H7 (cell line): ENCODE measurements at regions not wholly inside any gene's neighbourhood (a gene's known extent, or its start where the extent isn't known, plus 50 kb on each side); places are given as distances from the start of the nearest gene placed in this dataset.
"Not testable (repeated sequence)": the region's sequence is repeated elsewhere in the genome, so short reads cannot be mapped to it uniquely, and the experiment has no call there.

Experiments used
- DNase-seq: peaks from one replicate; pipeline ENCODE4 v3.0.0; 2012
- H3K27me3 ChIP-seq: 2 replicates; pipeline ENCODE4 v1.6.0; 2011; ENCODE audit warnings: mild to moderate bottlenecking, low read length; ENCODE audit not compliant: control insufficient read depth, insufficient read depth
- H3K36me3 ChIP-seq: replicated peaks from 2 replicates; pipeline ENCODE4 v1.5.1; 2011; ENCODE audit warnings: low read length; ENCODE audit not compliant: control insufficient read depth, insufficient read depth
- H3K4me3 ChIP-seq: 2 replicates; pipeline ENCODE4 v1.5.1; 2011; ENCODE audit warnings: low read depth, mild to moderate bottlenecking, control low read depth, low read length, moderate library complexity; ENCODE audit not compliant: insufficient read depth

DNA sequence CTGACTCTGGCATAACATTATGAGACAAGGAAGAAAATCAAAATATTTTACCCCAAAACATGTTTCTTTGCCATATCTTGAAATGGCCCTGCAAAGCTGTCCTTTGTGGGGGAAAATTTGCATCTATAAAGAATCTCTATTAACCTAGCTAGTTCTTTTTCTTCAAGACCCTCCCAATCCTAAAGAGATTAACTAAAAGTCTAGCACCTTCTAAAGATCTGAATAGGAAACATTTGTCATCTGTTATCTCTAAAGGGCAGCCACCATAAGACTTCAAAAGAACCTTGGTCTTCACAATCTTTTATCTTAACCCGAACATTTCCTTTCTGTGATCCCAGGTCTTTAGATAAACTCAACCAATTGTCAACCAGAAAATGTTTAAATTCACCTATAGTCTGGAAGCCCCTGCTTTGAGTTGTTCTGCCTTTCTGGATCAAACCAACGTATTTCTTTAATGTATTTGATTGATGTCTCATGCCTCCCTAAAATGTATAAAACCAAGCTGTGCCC lies 196.9 kb upstream of the ARL4C start:
- not testable (repeated sequence) for H3K27me3 ChIP-seq, H3K36me3 ChIP-seq, H3K4me3 ChIP-seq, DNase-seq

DNA sequence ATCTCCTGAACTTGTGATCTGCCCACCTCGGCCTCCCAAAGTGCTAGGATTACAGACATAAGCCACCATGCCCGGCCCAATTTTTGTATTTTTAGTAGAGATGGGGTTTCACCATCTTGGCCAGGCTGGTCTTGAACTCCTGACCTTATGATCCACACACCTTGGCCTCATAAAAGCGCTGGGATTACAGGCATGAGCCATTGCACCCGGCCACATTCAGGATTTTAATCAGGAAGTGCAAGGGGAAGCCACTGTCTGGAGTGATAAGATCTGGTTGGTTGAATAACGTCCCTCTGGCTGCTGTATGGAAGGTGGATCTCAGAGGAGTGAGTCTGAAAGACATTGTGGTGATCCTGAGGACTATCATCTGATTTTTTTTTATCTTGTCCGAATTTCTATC lies 196.3 kb upstream of the ARL4C start:
- not testable (repeated sequence) for H3K36me3 ChIP-seq, DNase-seq, H3K4me3 ChIP-seq, H3K27me3 ChIP-seq

DNA sequence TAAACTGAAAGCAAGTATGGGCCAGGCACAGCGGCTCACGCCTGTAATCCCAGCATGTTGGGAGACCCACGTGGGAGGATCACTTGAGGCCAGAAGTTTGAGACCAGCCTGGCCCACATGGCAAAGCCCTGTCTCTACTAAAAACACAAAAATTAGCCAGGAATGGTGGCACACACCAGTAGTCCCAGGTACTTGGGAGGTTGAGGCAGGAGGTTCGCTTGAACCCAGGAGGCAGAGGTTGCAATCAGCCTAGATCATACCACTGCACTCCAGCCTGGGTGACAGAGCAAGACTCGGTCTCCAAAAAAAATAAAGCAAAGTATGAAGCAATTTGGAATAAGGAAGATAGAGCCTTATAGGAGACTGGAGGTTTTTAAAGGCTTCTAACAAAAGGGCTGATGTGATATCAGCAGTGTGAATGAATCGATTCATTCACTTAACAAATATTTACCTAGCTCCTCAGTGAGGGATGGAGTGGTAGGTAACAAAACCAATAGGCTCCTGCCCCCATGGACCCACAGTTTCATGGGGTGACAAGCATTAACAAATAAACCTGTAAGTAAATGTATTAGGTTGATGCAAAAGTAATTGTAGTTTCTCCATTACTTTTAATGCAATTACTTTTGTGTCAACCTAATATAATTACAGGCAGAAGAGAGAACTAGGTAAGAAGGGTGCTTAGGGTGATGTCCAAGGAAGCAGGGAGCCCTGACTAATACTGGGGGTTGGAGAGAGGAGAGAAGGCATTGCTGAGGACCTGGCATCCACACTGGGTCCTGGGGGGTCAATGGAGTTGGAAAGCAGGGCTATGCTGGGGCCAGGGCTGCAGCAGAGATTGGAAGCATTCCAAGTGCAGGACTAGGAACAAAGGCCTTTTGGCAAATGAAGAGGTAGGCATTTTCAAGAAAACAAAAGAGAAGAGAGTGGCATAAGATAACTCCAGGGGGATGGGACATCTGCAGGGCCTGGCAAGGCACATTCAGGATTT lies 195.4 kb upstream of the ARL4C start:
- Histone ChIP-seq H3K27me3 (no peaks in the 10 kb centered on the region), H3K4me3 (no peak overlapping the region), H3K36me3 (no peaks in the 10 kb centered on the region)
- no peak for DNase-seq

DNA sequence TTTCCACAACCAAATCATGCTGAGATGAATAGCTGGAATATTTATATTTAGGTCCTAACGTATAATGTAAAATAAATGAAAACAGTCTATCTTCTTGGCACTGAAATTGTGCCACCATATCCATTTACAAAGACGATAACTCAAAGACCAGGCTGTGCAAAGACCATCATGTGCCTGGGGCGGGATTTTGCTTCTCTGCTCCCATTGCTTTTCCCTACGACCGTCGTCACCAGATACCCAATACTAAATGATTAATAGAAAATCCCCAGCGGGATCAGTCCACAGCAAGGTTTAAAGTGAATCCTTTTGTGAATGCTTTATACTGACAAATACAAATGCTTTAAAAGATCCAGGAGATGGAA lies 194.3 kb upstream of the ARL4C start:
- Histone ChIP-seq H3K36me3 (no peaks in the 10 kb centered on the region), H3K4me3 (no peak overlapping the region), H3K27me3 (no peaks in the 10 kb centered on the region)
- DNase-seq = no peak

DNA sequence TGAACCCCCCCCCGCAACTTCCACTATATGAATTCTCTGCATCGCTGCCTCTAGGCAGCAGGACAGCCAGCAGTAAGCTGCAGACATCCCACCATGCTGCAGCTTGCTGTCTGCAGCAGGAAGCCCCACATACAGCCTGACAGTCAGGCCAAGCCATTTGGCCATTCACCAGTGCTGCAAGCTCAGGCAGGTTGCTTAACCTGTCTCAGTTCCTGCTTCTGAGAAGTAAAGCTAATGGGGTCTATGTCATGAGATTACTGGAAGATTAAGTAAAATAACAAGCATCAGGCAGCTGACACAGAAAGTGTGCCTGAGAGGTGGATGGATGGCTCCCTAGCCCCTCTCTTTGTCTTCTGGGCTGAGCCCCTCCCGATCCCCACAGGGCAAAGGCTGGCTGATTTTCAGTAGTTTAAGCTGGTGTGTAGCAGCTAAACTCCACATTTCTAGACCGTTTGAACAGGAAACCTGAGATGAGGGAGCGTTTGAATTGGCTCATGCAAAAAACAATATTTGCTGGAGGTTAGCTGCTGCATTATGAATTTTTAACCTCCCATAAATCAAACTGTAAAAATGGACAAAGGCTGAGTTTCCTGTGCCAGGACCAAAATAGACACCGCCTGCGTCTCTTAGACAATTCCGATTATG lies 193.8 kb upstream of the ARL4C start:
- no peak overlapping the region for H3K4me3 ChIP-seq
- no peak for DNase-seq
- no peaks in the 10 kb centered on the region for H3K27me3 ChIP-seq
- H3K36me3 ChIP-seq = no peaks in the 10 kb centered on the region

DNA sequence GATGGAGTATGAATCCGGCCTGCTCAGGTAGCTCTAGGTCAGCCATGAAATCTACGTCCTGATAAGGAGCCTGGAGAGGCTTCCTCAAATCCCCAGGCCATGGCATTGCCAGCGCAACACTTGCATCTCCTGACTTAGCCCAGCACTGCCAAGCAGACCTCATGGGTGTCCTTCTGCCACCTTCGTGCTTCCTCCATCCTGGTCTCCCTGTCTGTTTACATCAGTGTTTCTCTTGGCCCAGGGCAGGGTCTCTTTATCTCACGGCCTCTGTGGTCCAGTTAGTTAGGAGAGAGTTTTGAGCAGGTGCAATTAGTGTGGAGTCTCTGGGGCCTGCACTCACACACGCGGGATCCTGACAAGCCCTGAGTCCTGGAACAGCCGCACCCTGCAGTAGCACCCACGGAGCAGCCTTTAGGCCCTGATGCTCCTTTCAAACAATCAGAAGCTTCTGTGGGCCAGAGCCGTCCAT lies 193.1 kb upstream of the ARL4C start:
- Histone ChIP-seq H3K27me3 (no peaks in the 10 kb centered on the region), H3K4me3 (no peak overlapping the region), H3K36me3 (no peaks in the 10 kb centered on the region)
- no peak for DNase-seq

DNA sequence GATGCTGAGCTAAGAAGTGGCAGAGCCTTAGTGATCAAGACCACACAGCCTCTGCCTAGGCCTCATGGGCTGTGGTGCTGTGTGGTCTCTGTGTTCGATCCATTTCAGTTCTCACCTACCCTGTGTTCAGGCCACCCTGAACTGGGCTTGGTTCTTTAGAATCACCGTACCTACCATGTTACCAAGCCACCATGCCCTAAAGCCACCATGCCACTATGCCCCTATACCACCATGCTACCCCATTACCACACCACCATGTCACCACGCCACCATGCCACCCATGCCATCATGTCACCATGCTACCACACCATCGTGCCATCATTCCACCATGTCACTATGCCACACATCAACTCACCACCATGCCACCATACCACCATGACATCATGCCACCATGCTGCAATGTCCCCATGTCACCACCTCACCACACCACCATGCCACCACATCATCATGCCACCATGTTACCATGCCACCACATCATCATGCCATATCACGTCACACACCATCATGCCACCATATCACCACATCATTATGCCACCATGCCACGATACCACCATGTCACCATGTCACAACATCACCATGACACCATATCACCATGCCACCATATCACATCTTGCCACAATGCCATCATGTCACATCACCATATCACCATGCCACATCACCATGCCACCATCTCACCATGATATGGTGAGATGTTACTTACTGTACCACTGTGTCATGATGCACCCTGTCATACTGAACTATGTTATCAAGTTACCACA lies 191.0 kb upstream of the ARL4C start:
- no peaks in the 10 kb centered on the region for H3K36me3 ChIP-seq
- no peak for DNase-seq
- no peaks in the 10 kb centered on the region for H3K27me3 ChIP-seq
- H3K4me3 ChIP-seq = no peak overlapping the region

DNA sequence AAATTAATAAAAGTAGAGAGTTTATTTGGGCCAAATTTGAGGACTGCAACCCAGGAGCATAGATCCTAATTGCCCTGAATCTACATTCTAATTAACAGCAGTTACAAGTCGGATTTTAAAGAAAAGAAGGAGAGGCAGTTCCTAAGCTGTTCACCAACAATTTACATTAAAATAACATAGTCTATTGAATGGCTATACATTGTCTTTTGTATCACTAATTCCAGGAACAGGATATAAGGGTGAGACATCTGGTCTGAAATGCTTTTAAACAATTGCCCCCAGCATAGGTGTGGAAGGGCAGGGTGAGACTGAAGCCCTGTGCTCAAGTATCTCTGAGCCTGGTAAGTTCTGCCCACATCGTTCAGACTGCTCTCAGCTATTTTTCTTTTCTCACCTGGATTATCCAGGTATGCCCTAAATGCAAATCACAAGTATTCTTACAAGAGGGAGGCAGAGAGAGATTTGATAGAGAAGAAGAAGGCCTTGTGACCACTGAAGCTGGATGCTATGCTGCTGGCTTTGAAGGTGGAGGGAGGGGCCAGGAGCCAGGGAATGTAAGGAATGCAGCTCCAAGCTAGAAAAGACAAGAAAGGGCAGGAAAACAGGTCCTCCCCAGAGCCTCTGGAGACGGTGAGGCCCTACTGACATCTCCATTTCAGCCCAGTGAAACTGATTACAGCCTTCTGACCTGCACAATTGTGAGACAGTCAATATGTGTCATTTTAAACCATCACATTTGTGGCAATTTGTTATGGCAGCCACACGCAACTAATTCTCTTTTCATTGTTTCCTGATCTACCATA lies 189.4 kb upstream of the ARL4C start:
- no peaks in the 10 kb centered on the region for H3K27me3 ChIP-seq
- no peaks in the 10 kb centered on the region for H3K36me3 ChIP-seq
- DNase-seq = peak; percentile 46
- no peak overlapping the region for H3K4me3 ChIP-seq

DNA sequence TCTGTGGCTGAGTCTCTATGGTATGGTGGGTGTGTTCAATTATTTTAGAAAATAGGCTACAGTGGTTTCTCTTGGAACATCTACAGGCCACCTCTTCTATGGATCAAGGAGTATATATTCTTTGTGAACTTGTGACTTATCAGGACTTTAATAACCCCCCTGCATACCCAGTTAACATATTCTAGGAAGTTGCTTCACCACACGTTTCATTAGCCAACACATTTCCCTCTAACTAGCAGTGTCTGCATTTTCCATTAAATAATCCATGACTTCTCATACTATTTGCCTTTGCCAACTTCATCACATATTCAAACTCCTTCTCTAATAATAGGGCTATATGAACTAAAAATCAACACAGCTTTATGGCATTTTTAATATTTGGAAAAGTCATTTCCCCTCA lies 187.6 kb upstream of the ARL4C start:
- Histone ChIP-seq H3K27me3 (no peaks in the 10 kb centered on the region), H3K36me3 (no peaks in the 10 kb centered on the region), H3K4me3 (no peak overlapping the region)
- no peak for DNase-seq

DNA sequence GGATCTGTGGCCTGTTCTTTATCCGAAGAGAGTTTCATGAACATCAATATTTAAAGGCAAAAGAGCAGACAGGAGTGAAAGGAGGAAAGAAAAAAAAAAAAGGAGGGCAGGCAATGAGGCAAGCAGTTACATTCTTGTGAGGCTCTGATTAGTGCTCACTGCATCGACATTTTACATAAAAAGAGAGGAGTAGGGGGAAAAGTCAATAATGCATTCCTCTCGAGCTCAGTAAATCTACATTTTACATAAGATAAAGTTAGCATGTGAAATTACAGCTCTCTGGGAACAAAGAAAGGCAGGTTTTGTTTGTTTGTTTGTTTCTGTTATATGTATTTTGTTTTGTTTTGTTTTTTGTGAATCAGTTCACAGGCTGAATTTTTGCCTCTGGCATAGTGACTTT lies 187.1 kb upstream of the ARL4C start:
- DNase-seq = no peak
- Histone ChIP-seq H3K27me3 (no peaks in the 10 kb centered on the region), H3K36me3 (no peaks in the 10 kb centered on the region), H3K4me3 (no peak overlapping the region)

DNA sequence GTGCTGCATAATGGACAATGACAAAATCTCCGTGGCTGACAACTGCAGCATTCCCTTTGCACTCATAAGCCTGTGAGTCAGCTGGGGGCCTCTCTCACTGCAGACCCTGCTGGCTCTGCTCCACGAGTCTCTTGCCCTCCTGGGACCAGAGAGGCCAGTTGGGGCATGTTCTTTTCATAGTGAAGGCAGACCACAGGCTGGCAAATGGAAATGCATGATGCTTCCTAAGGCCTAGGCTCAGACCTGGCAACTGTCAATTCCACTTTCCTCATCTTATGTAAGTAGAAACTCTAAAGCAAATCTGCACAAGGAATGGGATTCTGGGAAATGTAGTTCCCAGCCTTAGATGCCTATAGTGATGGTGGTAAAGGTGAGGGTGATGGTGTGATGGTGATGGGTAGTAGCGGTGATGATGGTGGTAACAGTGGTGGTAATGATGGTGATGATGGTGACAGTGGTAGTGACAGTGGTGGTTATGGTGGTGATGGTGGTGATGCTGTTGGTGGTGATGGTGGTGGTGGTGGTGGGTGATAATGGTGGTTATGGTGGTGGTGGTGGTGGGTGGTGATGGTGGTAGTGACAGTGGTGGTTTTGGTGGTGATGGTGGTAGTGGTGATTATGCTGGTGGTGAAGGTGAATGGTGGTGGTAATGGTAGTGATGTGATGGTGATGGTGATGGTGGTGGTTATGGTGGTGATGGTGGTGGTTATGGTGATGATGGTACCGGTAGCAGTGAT lies 185.8 kb upstream of the ARL4C start:
- Histone ChIP-seq H3K36me3 (no peaks in the 10 kb centered on the region), H3K27me3 (no peaks in the 10 kb centered on the region), H3K4me3 (no peak overlapping the region)
- DNase-seq = no peak

DNA sequence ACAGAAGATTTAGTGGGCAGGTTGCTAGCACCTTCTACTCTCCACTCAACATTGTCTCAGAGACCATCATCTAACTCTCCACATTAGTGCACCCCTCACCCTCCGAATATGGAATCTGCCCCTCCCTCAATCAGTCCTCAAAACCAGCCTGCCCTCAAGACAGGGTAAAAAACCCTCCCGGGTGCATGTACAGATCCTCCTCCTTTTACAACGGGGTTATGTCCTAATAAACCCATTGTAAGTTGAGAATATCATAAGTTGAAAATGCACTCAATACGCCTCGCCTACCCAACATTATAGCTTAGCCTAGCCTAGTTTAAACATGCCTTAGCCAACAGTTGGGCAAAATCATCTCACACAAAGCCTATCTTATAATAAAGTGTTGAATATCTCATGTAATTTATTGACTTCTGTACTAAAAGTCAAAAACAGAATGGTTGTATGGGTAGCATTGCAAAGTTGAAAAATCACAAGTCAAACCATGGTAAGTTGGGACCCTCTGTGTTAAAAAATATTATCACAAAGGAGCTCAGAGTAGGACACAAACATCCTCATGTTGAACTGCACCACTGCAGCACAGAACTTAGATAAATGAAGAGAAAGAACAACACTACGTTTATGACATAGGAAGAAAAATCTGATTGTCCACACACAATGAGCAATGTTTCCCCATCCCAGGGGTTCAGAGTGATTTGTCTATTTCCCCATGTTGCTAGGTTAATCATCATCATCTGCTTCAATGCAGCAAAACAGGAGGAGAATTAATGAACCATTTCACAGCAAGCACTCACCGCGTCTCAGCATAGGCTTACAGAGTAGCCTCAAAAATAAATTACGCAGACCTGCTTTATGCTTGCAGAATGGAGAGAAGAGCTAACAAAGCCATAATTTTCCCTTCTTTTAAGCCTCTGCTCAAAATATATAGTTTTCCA lies 184.1 kb upstream of the ARL4C start:
- no peak for DNase-seq
- H3K4me3 ChIP-seq = no peak overlapping the region
- no peaks in the 10 kb centered on the region for H3K27me3 ChIP-seq
- H3K36me3 ChIP-seq = no peaks in the 10 kb centered on the region
